ENCODE measurements at regions not wholly inside any gene's neighbourhood (a gene's known extent, or its start where the extent isn't known, plus 50 kb on each side); places are given as distances from the start of the nearest gene placed in this dataset.

- H3K4me3 ChIP-seq (ENCODE audit: low read depth, low read length) = no peak overlapping the region
- no peak for TF ChIP-seq CTCF (IDR thresholded peaks at IDR 0.05; ENCODE audit: low read depth, low read length)
- in situ Hi-C loops (cut with HindIII; ENCODE audit: low sequenced_read_pairs) = no loop called here
- DNase-seq (ENCODE audit: low read depth, low spot score) = no peak
These were observed 332.7 kb upstream of the SMIM21 start for GRCh38 chr18:75760208-75760607.

- no peak for DNase-seq (ENCODE audit: low read depth, low spot score)
- in situ Hi-C loops (cut with HindIII; ENCODE audit: low sequenced_read_pairs) = no loop called here
- no peak overlapping the region for H3K4me3 ChIP-seq (ENCODE audit: low read depth, low read length)
- TF ChIP-seq CTCF (IDR thresholded peaks at IDR 0.05; ENCODE audit: low read depth, low read length) = no peak
These were observed 330.4 kb upstream of the SMIM21 start for GRCh38 chr18:75757951-75758350.

- TF ChIP-seq CTCF (IDR thresholded peaks at IDR 0.05; ENCODE audit: low read depth, low read length) = no peak
- DNase-seq (ENCODE audit: low read depth, low spot score) = no peak
- in situ Hi-C loops (cut with HindIII; ENCODE audit: low sequenced_read_pairs) = no loop called here
- H3K4me3 ChIP-seq (ENCODE audit: low read depth, low read length) = no peak overlapping the region
These were observed 326.9 kb upstream of the SMIM21 start for GRCh38 chr18:75754433-75754832.

GRCh38 chr18:75753753-75754152 is 326.2 kb upstream of the SMIM21 start:
- H3K4me3 ChIP-seq (ENCODE audit: low read depth, low read length) = no peak overlapping the region

GRCh38 chr18:75752740-75753263 is 325.3 kb upstream of the SMIM21 start:
- in situ Hi-C loops (cut with HindIII; ENCODE audit: low sequenced_read_pairs) = no loop called here
- no peak overlapping the region for H3K4me3 ChIP-seq (ENCODE audit: low read depth, low read length)
- DNase-seq (ENCODE audit: low read depth, low spot score) = no peak
- no peak for TF ChIP-seq CTCF (IDR thresholded peaks at IDR 0.05; ENCODE audit: low read depth, low read length)

More at GRCh38 chr18:75753753-75754152, 326.2 kb upstream of the SMIM21 start:
- in situ Hi-C loops (cut with HindIII; ENCODE audit: low sequenced_read_pairs) = no loop called here
- no peak for TF ChIP-seq CTCF (IDR thresholded peaks at IDR 0.05; ENCODE audit: low read depth, low read length)
- no peak for DNase-seq (ENCODE audit: low read depth, low spot score)

- no peak for DNase-seq (ENCODE audit: low read depth, low spot score)
- no peak overlapping the region for H3K4me3 ChIP-seq (ENCODE audit: low read depth, low read length)
- in situ Hi-C loops (cut with HindIII; ENCODE audit: low sequenced_read_pairs) = no loop called here
- TF ChIP-seq CTCF (IDR thresholded peaks at IDR 0.05; ENCODE audit: low read depth, low read length) = no peak
These were observed 317.6 kb upstream of the SMIM21 start for GRCh38 chr18:75745147-75745546.

GRCh38 chr18:75742516-75742915 is 315.0 kb upstream of the SMIM21 start:
- no peak overlapping the region for H3K4me3 ChIP-seq (ENCODE audit: low read depth, low read length)
- in situ Hi-C loops (cut with HindIII; ENCODE audit: low sequenced_read_pairs) = no loop called here

More at GRCh38 chr18:75742516-75742915, 315.0 kb upstream of the SMIM21 start:
- no peak for TF ChIP-seq CTCF (IDR thresholded peaks at IDR 0.05; ENCODE audit: low read depth, low read length)
- DNase-seq (ENCODE audit: low read depth, low spot score) = no peak
